H1 (cell line): ENCODE measurements at regions not wholly inside any gene's neighbourhood (a gene's known extent, or its start where the extent isn't known, plus 50 kb on each side); places are given as distances from the start of the nearest gene placed in this dataset.

Source experiments
- ASH2L ChIP-seq: fragments of 200-600, 300-600 bp; sonication (generic); IDR thresholded peaks from one replicate; pipeline ENCODE4 v1.7.1; 2017; ENCODE audit warnings: low read length
- ATF2 ChIP-seq: IDR thresholded peaks from 2 replicates; pipeline ENCODE4 v1.6.1; 2012; ENCODE audit warnings: low read length, inconsistent platforms
- BRCA1 ChIP-seq: IDR thresholded peaks from 2 replicates; pipeline ENCODE4 v1.6.1; 2012; ENCODE audit warnings: low read depth, low read length, improper control_type of control experiment
- EGR1 ChIP-seq: IDR thresholded peaks from 2 replicates; pipeline ENCODE4 v1.6.1; 2011; ENCODE audit warnings: low read depth, low read length, borderline replicate concordance
- FOSL1 ChIP-seq: IDR thresholded peaks from 2 replicates; pipeline ENCODE4 v1.6.1; 2011; ENCODE audit warnings: mild to moderate bottlenecking, low read depth, low read length, moderate library complexity; ENCODE audit not compliant: insufficient read depth
- POLR2AphosphoS5 ChIP-seq: IDR thresholded peaks from 2 replicates; pipeline ENCODE4 v1.6.1; 2011; ENCODE audit warnings: low read depth, low read length

DNA sequence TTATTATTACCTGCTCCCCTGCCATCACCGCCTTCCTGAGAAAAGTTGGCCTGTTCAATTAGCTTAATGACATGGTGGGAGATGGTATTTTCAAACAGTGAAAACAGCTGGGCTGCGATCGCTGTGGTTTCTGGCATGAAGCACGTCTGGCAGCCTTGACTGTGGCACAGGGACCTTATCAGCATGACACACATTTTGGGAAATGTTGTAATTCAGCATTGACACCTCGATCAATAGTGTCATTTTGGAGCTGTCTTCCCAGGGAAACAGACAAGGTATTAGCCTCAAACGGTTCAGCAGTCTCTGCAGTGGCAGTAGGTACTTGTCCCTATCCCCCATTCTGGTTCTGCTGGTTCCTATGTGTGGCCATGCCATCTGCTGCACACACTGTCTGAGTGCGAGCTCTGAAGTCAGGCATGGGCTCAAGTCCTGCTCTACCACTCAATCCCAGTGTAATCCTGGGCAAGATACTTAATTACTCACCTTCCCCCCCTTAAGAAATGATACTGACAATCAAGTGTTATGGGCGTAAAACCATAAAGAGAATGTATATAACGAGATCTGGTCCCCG, 154.5 kb upstream of the KCND3 start (continued):
- no peak for TF ChIP-seq ASH2L
- no peak for TF ChIP-seq FOSL1
- no peak for TF ChIP-seq POLR2AphosphoS5
- no peak for TF ChIP-seq EGR1
- TF ChIP-seq BRCA1: no peak
- TF ChIP-seq ATF2: no peak
